GM12891 (cell line): ENCODE measurements at regions not wholly inside any gene's neighbourhood (a gene's known extent, or its start where the extent isn't known, plus 50 kb on each side); places are given as distances from the start of the nearest gene placed in this dataset.

Experiments used
- PAX5 ChIP-seq: IDR thresholded peaks from 2 replicates; pipeline ENCODE4 v1.6.1; 2011; ENCODE audit warnings: low read length, moderate library complexity, mild to moderate bottlenecking; ENCODE audit not compliant: insufficient read depth, severe bottlenecking
- POLR2A ChIP-seq: IDR thresholded peaks from 2 replicates; pipeline ENCODE4 v1.6.1; 2011; ENCODE audit warnings: low read depth, low read length, control low read depth
- POLR2AphosphoS5 ChIP-seq: IDR thresholded peaks from 2 replicates; pipeline ENCODE4 v1.6.1; 2011; ENCODE audit warnings: low read depth, low read length, control low read depth
- POU2F2 ChIP-seq: IDR thresholded peaks from 2 replicates; pipeline ENCODE4 v1.6.1; 2011; ENCODE audit warnings: low read depth, mild to moderate bottlenecking, control low read depth, low read length, moderate library complexity
- SPI1 ChIP-seq: IDR thresholded peaks from 2 replicates; pipeline ENCODE4 v1.6.1; 2011; ENCODE audit warnings: low read depth, low read length, control low read depth
- TAF1 ChIP-seq: IDR thresholded peaks from 2 replicates; pipeline ENCODE4 v1.6.1; 2011; ENCODE audit warnings: low read depth, low read length, control low read depth

DNA sequence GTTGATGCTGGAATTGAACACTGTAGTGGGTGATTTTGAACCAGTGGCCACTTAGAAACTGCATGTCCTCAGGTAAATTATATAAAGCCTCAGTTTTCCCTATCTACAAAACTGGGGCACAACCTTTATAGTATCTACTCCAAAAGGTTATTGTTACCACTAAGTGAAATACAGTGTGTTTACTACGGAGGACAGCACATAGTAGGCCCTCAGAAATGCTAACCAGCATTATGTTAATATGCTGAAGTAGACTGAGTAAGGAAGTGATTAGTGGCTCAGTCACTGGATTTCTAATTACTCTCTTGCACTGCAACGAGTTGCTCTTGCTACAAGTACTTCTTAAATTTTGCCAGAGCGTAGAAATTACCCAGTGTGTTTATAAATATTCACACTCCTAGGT is 139.5 kb downstream of the HAUS1 start:
- TF ChIP-seq POLR2A (no peak), POLR2AphosphoS5 (no peak), POU2F2 (no peak), TAF1 (no peak), PAX5 (no peak), SPI1 (no peak)
